Neural crest cell (in vitro differentiated cells): ENCODE measurements at regions not wholly inside any gene's neighbourhood (a gene's known extent, or its start where the extent isn't known, plus 50 kb on each side); places are given as distances from the start of the nearest gene placed in this dataset.

Experiments
- DNase-seq: peaks from one replicate; pipeline ENCODE4 v3.0.0; 2021; ENCODE audit warnings: low read depth, mixed read lengths, low spot score
- H3K27ac Mint-ChIP-seq: one replicate; pipeline ENCODE4 v1.8.0; 2021; ENCODE audit warnings: mild to moderate bottlenecking, mixed read lengths; ENCODE audit not compliant: unreplicated experiment
- H3K27me3 Mint-ChIP-seq: 2 replicates; pipeline ENCODE4 v1.8.0; 2021; ENCODE audit warnings: low read depth, mild to moderate bottlenecking, mixed read lengths
- H3K36me3 Mint-ChIP-seq: 2 replicates; pipeline ENCODE4 v1.8.0; 2021; ENCODE audit warnings: low read depth, mild to moderate bottlenecking, mixed read lengths
- H3K4me1 Mint-ChIP-seq: 2 replicates; pipeline ENCODE4 v1.8.0; 2021; ENCODE audit warnings: mixed read lengths
- H3K4me3 Mint-ChIP-seq: one replicate; pipeline ENCODE4 v1.8.0; 2021; ENCODE audit warnings: mild to moderate bottlenecking, mixed read lengths
- H3K9me3 Mint-ChIP-seq: 2 replicates; pipeline ENCODE4 v1.8.0; 2021; ENCODE audit warnings: mixed read lengths
- CTCF ChIP-seq: fragments of 200-600 bp; sonication (generic); conservative IDR thresholded peaks from 2 replicates; pipeline ENCODE4 v1.5.0; 2021; ENCODE audit warnings: antibody characterized with exemption, mild to moderate bottlenecking

- Mint-ChIP-seq H3K4me3 (no peak overlapping the region), H3K27me3 (no peaks in the 10 kb centered on the region), H3K27ac (no peak overlapping the region), H3K36me3 (no peaks in the 10 kb centered on the region), H3K4me1 (no peaks in the 10 kb centered on the region), H3K9me3 (peaks cover 7% of the 10 kb centered on the region)
- no peak for TF ChIP-seq CTCF
- DNase-seq = no peak
These were observed 615.2 kb downstream of the TRIML1 start for GRCh38 chr4:188754372-188755002.

- Mint-ChIP-seq H3K4me3 (no peak overlapping the region), H3K4me1 (no peaks in the 10 kb centered on the region), H3K27ac (no peak overlapping the region), H3K9me3 (peaks cover 19% of the 10 kb centered on the region), H3K27me3 (no peaks in the 10 kb centered on the region), H3K36me3 (no peaks in the 10 kb centered on the region)
- no peak for TF ChIP-seq CTCF
- no peak for DNase-seq
These were observed 628.3 kb downstream of the TRIML1 start for GRCh38 chr4:188767496-188767895.

- Mint-ChIP-seq H3K9me3 (peaks cover 3% of the 10 kb centered on the region), H3K36me3 (no peaks in the 10 kb centered on the region), H3K4me3 (no peak overlapping the region), H3K27me3 (no peaks in the 10 kb centered on the region), H3K4me1 (peaks cover 13% of the 10 kb centered on the region), H3K27ac (no peak overlapping the region)
- no peak for DNase-seq
- no peak for TF ChIP-seq CTCF
These were observed 639.7 kb downstream of the TRIML1 start for GRCh38 chr4:188778905-188779304.

- Mint-ChIP-seq H3K9me3 (peaks cover 3% of the 10 kb centered on the region), H3K4me1 (peaks cover 15% of the 10 kb centered on the region), H3K4me3 (no peak overlapping the region), H3K27ac (no peak overlapping the region), H3K36me3 (no peaks in the 10 kb centered on the region), H3K27me3 (no peaks in the 10 kb centered on the region)
- no peak for DNase-seq
- TF ChIP-seq CTCF = no peak
These were observed 640.3 kb downstream of the TRIML1 start for GRCh38 chr4:188779581-188779980.

GRCh38 chr4:188780028-188780427 is 640.8 kb downstream of the TRIML1 start:
- no peak overlapping the region for H3K27ac Mint-ChIP-seq
- H3K4me3 Mint-ChIP-seq = no peak overlapping the region
- H3K27me3 Mint-ChIP-seq = no peaks in the 10 kb centered on the region
- H3K4me1 Mint-ChIP-seq = peaks cover 15% of the 10 kb centered on the region
- no peak for DNase-seq
- H3K36me3 Mint-ChIP-seq = no peaks in the 10 kb centered on the region
- H3K9me3 Mint-ChIP-seq = no peaks in the 10 kb centered on the region
- no peak for TF ChIP-seq CTCF
